ENCODE measurements at regions not wholly inside any gene's neighbourhood (a gene's known extent, or its start where the extent isn't known, plus 50 kb on each side); places are given as distances from the start of the nearest gene placed in this dataset.

DNA sequence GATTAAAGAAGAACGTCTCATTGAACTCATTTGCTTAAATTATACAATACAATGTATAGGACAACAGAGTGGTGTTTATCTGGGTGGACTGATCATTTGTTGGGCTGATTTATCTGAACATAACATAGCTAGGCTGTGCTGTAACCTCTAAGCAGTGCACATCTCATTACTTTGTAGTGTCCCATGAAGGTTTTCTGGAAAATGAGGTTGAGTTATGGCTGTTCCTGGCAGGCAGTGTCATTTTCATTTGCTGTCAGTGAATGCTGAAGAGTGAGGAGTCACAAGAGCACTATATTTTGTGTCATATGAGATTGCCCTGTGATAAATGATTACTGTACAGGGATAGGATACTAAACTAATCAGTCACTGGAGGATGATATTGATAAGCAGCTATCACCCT, 340.2 kb downstream of the HS3ST3B1 start:
- no peaks in the 10 kb centered on the region for H3K36me3 Mint-ChIP-seq (ENCODE audit: low read depth)
- no peak for DNase-seq
- H3K4me1 Mint-ChIP-seq (ENCODE audit: low read depth), result no peaks in the 10 kb centered on the region
- no peaks in the 10 kb centered on the region for H3K9me3 Mint-ChIP-seq
- no peak overlapping the region for H3K4me3 Mint-ChIP-seq
- TF ChIP-seq, protein P1, sequence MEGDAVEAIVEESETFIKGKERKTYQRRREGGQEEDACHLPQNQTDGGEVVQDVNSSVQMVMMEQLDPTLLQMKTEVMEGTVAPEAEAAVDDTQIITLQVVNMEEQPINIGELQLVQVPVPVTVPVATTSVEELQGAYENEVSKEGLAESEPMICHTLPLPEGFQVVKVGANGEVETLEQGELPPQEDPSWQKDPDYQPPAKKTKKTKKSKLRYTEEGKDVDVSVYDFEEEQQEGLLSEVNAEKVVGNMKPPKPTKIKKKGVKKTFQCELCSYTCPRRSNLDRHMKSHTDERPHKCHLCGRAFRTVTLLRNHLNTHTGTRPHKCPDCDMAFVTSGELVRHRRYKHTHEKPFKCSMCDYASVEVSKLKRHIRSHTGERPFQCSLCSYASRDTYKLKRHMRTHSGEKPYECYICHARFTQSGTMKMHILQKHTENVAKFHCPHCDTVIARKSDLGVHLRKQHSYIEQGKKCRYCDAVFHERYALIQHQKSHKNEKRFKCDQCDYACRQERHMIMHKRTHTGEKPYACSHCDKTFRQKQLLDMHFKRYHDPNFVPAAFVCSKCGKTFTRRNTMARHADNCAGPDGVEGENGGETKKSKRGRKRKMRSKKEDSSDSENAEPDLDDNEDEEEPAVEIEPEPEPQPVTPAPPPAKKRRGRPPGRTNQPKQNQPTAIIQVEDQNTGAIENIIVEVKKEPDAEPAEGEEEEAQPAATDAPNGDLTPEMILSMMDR (IDR thresholded peaks at IDR 0.05), result no peak
- no peak overlapping the region for H3K27ac Mint-ChIP-seq
- peaks cover under 1% of the 10 kb centered on the region; the same call in 1 of the 2 replicates for H3K27me3 Mint-ChIP-seq (ENCODE audit: insufficient read depth)

GRCh38 chr17:14637260-14637659, 336.4 kb downstream of the HS3ST3B1 start:
- peaks cover 4% of the 10 kb centered on the region; the same call in 1 of the 2 replicates for H3K9me3 Mint-ChIP-seq
- no peak overlapping the region for H3K27ac Mint-ChIP-seq
- TF ChIP-seq, protein P1 (IDR thresholded peaks at IDR 0.05), result no peak
- H3K27me3 Mint-ChIP-seq (ENCODE audit: insufficient read depth), result peaks cover 6% of the 10 kb centered on the region; the same call in 1 of the 2 replicates
- no peaks in the 10 kb centered on the region for H3K36me3 Mint-ChIP-seq (ENCODE audit: low read depth)
- no peak for DNase-seq
- no peak overlapping the region for H3K4me3 Mint-ChIP-seq
- H3K4me1 Mint-ChIP-seq (ENCODE audit: low read depth), result no peaks in the 10 kb centered on the region

- Mint-ChIP-seq H3K36me3 (ENCODE audit: low read depth) (no peaks in the 10 kb centered on the region), H3K27ac (no peak overlapping the region), H3K4me1 (ENCODE audit: low read depth) (no peaks in the 10 kb centered on the region), H3K27me3 (ENCODE audit: insufficient read depth) (peaks cover 5% of the 10 kb centered on the region; the same call in 1 of the 2 replicates), H3K9me3 (no peaks in the 10 kb centered on the region; the same call in 1 of the 2 replicates), H3K4me3 (no peak overlapping the region)
- no peak for DNase-seq
- TF ChIP-seq, protein P1 (IDR thresholded peaks at IDR 0.05), result no peak
Measured at GRCh38 chr17:14630621-14631020, 329.7 kb downstream of the HS3ST3B1 start.

DNA sequence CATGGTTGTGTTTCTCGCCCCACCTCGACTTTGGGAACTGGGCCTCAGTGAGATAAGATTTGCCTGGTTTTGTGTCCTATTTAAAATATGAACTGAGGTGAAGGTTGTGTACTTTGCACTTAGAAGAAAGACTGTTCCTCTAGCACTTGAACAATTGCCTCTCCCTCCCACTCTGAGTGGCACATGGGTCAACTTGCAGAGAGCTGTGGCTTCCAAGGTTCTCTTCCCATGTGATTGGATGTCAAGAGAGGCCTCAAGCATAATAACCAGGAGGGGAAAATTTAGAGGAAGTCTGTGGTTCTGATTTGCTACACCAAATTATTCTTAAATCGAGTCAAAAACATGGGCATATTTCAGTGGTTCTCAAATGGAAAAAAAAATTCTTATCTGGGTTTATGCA, 329.2 kb downstream of the HS3ST3B1 start:
- no peak overlapping the region for H3K4me3 Mint-ChIP-seq
- TF ChIP-seq, protein P1 (IDR thresholded peaks at IDR 0.05), result no peak
- H3K27ac Mint-ChIP-seq, result no peak overlapping the region
- H3K9me3 Mint-ChIP-seq, result no peaks in the 10 kb centered on the region; the same call in 1 of the 2 replicates
- H3K27me3 Mint-ChIP-seq (ENCODE audit: insufficient read depth), result peaks cover 3% of the 10 kb centered on the region; the same call in 1 of the 2 replicates
- H3K36me3 Mint-ChIP-seq (ENCODE audit: low read depth), result no peaks in the 10 kb centered on the region
- no peak for DNase-seq
- no peaks in the 10 kb centered on the region for H3K4me1 Mint-ChIP-seq (ENCODE audit: low read depth)

DNA sequence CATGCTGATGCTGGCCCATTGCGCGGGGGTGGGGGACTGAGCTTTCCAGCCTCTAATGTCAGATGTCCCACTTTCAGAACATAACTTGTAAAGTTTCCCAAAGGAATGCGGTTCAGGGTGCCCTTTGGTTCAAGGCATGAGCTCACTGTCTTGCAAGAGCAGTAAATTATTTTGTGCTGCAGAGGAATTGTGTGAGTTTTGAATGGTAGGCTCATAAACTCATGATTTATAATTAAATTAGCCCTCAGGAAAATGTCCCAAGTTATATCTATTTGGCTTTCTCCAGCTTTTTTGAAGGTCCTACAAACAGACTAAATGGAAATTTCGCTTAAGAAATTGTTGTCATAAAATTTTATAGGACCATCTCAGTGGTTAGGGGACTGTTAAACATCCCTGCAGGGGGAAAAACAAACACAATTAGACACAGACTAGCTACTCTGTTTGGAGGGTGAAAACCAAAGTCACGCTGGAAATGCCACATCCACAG, 321.8 kb downstream of the HS3ST3B1 start:
- Mint-ChIP-seq H3K27me3 (ENCODE audit: insufficient read depth) (peaks cover 5% of the 10 kb centered on the region; the same call in 1 of the 2 replicates), H3K9me3 (no peaks in the 10 kb centered on the region; the same call in 1 of the 2 replicates), H3K4me3 (no peak overlapping the region), H3K4me1 (ENCODE audit: low read depth) (peaks cover 20% of the 10 kb centered on the region; the same call in 1 of the 2 replicates), H3K27ac (no peak overlapping the region), H3K36me3 (ENCODE audit: low read depth) (no peaks in the 10 kb centered on the region)
- DNase-seq, result no peak
- TF ChIP-seq, protein P1 (IDR thresholded peaks at IDR 0.05), result no peak
